ENCODE measurements at regions not wholly inside any gene's neighbourhood (a gene's known extent, or its start where the extent isn't known, plus 50 kb on each side); places are given as distances from the start of the nearest gene placed in this dataset.
"Not testable (repeated sequence)": the region's sequence is repeated elsewhere in the genome, so short reads cannot be mapped to it uniquely, and the experiment has no call there.

DNA sequence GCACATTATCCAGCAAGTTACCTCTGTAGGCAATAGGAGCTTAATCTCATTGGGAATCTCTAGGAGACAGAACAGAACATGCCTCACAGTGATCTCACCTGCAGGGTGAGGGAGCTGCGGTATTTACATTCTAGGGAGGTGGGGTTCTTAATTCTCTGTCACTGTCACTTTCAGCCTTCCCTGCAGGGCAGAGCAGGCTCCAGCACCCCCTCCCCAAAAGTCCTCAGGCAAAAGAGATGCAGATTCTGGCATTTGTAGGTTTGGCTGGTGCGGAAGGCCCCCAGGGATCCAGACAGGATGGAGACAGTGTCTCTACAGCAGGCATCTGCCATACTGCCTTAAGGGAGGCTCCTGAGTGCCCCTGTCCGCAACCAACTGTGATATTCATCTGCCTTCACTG is 166.4 kb upstream of the ATP6AP2 start:
- no peak for DNase-seq

DNA sequence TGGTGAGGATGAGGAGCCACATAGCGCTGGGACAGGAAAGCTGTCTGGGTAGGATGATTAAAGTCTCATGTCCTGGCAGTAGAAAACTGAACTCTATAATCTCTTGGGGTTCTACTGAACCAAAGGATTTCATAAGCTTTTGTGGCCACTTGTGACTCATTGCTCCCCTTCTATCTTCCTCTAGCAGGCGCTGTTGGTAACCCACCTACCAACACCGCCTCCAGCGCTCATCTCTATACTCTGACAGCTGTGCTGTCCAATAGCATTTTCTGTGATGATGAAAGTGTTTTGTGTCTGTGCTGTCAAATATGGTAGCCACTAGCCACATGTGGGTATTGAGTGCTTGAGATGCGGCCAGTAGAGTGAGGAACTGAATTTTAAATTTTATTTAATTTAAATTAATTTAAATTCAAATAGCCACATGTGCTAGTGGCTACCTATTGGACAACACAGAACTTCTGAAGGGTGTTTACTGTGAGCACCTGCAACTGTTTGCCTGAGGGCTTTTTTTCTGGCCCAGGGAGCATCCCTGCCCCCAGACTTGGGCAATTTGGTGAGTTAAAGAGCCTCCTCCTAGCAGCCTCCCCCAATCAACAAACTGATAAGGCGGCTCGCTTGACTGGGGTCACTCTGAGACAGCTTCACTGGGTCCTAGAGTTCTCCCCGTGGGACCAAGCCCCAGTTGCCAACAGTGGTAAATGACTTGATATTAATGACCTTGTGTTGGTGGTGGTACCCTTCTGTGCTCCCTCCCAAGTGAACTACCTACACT is 169.2 kb upstream of the ATP6AP2 start:
- no peak for DNase-seq

DNA sequence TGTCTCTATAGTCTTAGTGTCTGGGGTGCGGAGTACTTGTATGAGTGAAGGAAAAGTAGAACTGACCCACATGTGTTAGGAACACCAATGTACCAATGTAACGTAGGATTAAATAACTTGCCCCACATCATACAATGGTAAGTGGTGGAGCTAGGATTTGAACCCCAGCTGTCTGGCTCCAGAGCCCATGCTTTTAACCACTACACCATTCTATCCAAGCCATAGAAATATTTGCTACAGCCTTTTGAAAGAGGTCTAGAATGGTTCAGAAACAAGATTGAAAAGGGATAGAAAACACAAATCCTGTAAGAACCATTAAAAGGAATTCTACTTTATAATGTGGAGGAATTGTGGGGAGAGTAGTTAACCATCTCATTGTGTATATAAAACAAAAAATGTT is 169.9 kb upstream of the ATP6AP2 start:
- DNase-seq, result no peak

DNA sequence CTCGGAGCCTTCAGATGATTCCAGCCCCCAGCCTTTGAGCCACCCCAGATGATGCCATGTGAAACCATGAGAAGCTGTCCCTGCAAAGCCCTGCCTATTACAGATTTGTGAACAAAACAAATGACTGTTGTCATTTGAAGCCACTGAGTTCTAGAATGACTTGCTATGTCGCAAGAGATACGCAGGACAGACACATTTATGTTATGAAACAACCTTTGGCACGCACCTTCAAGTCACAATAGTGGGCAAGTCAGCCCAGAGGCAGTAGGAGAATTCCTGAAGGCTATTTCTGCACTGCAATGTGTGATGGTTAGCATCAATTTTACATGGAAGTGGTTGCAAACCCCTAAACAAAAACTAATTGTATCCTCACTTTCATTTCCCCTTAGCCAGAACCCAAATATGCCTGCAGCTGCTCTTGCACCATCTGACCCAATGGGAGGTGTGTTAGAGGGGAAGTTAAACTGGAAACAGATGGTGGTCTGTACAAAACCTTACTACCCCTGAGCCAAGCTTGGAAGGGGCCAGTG is 174.4 kb upstream of the ATP6AP2 start:
- peak; percentile 26 for DNase-seq

DNA sequence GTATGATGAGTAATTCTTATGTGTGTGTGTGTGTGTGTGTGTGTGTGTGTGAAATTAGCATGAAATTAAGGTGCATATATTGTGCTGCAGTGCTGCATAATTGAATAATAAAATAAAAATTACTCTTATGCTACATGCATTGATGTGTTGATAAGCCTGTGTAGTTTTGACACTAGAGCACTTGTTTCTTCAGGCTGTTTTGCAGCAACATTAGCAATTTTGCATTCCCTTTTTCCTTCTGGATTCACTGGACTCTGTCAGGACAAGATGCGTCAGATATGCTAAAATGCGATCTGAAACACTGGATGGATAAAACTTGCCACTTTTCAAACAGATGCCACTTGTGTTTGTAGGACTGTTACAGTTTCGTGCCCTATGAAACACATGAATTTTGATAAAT is 175.4 kb upstream of the ATP6AP2 start:
- no peak for DNase-seq

DNA sequence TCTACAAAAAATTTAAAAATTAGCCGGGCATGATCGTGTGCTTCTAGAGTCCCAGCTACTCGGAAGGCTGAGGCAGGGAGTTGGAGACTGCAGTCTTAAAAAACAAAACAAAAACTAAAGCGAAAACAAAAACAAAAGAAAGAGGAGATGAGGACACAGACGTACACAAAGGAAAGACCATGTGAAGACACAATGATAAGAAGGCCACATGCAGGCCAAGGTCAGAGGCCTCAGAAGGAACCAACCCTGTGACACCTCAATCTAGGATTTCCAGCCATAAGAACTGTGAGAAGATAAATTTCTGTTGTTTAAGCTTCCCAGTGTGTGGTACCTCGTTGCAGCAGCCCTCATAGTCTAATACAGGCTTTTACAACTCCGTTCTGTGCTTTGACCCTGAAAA is 177.0 kb upstream of the ATP6AP2 start:
- DNase-seq, result no peak

DNA sequence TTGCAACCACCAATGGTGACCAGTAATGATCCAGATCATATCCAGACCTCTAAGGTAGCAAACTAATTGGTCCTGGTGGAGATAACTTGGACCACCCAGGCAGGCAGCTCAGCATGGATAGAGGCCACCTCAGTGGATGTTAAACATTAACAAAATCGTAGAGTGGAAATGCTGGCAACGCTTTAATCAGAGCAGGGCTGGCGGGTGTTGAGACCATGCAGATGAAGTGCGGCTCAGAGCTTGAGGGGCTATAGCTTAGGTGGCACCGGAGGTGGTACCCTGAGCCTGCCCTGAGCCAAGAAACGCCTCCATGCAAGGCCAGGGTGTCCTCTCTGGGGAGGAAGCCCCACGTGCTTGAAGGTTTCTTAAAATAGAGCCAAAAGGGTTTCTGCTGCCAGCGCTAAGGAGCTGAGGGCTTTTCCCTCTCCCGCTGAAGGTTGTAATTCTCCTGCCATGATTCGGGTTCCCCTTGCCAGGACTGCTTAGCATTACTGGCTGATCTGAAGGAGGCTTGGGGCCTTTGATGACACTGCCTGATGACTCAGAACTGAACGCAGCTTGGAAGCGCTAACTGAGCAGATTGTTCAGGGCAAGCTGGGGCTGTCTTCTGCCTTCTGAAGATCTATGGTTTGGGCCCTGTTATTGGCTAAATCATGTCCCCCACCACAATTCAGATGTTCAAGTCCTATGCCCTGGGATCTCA is 177.8 kb upstream of the ATP6AP2 start:
- DNase-seq, result peak; percentile 51

DNA sequence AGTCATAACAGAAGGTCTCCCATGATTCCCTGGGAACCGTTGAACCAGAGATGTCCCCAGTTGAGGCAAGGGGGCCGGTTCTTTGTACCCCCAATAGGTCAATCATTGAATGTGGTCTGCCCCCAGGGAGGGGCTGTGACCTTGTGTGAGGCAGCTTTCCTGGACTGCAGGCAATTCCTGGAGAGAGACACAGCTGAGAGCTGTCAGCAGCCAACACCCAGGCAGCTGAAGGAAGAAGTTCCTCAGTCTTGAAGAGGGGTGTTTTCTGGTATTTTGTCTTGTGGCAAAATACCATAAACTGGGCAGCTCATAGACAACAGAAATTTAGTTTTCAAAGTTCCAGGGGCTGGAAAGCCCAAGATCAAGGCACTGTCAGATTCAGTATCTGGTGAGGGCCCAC is 185.7 kb upstream of the ATP6AP2 start:
- no peak for DNase-seq

DNA sequence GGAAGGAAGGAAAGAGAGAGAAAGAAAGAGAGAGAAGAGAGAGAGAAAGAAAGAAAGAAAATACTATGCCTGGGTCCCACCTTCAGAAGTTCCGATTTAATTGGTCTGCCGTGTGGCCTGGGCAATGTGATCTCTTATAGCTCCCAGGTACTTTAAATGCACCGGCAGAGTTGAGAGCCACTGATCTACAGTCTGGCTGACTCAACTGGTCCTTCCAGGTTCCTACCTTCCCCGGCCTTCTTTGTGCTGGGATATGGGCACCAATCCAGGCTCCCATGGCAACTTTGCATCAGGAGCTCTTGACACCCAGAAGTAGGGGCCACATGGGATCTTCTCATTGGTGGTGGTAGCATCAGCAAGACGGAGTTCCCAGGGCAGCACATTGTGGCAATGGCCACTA is 186.5 kb upstream of the ATP6AP2 start:
- no peak for DNase-seq

DNA sequence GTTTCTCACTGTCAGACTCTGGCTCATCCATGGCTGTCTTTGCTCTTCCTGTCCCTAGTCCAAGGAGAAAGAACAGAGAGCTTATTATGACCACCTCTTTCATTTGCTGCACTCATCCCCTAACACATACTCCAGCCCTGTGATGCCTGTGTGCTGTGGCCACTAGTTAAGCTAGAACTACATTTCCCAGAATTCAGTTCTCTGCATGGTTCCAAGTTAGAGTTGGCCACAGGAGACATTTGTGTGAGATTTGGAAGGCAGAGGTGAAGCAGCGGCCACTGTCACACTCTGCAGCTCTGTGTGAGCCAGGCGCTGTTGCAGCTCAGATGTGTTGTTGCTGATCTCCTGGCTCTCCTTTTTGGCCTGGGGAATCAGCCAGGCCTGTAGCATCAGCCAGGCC is 188.2 kb upstream of the ATP6AP2 start:
- DNase-seq, result peak; percentile 28

DNA sequence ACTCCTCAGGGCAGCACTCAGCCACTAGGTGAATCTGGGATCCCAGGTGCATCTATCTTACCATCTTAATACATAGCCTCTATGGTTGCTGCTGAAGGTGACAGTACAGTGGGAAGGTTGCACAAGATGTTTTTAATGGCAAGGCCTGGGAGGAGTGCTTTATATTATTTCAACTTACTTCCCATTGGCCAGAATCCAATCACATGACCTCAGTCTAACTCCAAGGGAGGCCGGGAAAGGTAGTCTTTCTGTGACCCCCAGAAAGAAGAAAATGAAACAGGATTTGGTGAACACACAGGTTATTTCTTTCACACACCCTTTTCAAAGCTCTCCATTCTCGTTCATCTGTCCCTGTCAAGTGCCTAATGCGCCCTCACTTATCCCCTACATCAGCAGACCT is 189.1 kb upstream of the ATP6AP2 start:
- DNase-seq, result no peak

DNA sequence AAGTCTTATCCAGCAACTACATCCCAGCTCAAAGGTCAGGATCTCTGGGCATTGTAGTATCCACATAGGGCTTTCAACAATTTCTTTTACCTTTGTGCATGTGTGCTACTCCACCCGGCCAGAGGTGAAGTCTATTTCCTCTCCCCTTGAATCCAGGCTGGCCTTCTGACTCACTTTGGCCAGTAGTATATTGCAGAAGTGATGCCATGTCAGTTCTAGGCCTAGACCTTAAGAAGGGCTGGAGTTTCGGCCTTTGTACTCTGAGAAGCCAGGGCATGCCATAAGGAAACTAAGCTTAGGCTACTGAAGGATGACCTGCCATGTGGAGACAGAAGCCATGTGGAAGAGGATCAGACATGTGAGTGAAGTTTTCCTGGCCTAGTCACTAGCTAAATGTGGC is 191.2 kb upstream of the ATP6AP2 start:
- DNase-seq, result no peak

DNA sequence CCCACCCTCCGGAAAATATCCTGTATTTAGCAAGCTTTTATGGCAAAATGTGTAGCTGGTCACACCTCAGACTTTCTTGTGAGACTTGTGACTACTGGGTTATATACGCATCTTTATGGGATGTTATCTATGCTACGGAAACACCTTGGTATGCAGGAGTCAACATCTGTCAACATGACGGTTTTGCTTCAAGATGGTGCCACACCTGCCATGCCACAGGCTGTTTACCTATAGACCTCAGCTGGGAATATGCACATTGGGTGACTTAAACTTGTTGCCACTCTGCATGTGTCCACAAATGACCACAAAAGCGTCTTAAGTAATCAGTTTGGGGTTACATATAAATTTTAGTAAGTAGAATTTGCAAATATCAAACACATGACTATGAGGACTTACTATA is 192.3 kb upstream of the ATP6AP2 start:
- DNase-seq, result no peak

DNA sequence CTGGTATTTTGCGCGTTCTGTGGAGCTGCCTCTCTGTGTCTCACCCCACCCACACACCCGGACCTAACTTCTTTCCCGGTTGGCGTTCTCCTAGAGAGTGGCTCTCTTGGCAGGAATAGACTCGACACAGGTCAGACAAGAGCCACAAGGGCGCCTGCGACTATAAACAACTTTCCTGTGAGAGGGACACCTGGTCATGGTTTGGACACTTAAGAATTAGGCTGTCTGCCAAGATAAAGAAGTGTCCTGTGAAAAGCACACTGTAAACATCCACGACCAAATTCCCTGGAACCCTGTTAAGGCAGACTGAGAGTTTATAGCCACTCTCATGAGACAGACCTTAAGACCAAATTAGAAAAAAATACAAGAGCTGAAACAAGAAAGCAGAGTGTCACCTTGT is 192.9 kb upstream of the ATP6AP2 start:
- DNase-seq, result not testable (repeated sequence)

DNA sequence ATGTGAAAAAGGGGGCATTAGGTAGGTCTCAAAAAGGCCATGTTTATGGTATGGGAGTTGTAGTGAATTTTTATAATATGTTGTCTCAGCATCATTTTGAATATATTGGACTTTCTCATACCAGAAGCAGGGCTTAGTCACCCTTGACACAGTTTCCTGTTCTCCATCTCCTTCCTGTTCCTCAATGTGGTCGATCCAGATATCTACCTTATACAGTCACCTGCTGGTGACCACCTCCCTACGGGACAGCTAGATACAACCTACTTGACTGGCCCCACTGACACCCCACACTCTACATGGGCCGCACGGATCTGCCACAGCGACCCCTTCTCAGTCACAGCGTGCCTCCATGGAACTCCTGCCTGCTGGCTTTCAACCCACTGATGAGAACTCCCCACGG is 193.5 kb upstream of the ATP6AP2 start:
- not testable (repeated sequence) for DNase-seq

DNA sequence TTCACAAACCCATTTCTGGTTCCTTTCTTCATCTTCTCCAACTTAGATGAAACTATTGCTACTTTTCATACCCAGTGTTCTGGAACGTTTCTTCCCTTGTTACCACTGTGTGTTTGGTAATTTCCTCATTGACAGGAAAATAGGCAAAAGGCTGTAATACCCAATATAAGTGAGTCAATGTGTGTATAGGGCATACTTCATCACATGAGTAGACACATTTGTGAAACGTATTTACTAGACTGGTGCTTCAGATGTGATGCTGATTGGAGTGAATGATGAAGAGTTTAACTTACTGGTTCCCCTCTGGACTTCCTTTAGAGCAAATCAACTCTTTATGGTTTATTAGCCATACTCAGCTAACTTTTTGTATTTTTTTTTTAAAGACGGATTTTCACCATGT is 195.1 kb upstream of the ATP6AP2 start:
- DNase-seq, result no peak

DNA sequence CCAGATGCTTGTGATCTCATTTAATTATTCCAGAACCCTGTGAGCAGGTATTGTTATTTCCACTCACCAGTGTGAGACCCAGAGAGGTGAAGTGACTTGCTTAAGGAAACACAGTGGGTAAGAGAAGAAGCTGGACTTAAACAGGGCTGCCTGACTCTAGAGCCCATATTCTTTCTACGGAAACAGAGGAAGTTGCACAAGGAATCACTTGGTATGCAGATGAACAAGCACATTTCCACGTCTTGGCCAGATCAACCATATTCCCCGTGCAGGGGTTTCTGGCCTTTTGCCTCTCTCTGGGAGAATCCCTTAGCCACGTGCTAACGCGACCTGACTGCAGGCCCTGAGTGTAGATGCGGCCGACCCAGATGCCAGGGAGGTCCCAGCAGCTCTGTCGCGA is 195.5 kb upstream of the ATP6AP2 start:
- no peak for DNase-seq

DNA sequence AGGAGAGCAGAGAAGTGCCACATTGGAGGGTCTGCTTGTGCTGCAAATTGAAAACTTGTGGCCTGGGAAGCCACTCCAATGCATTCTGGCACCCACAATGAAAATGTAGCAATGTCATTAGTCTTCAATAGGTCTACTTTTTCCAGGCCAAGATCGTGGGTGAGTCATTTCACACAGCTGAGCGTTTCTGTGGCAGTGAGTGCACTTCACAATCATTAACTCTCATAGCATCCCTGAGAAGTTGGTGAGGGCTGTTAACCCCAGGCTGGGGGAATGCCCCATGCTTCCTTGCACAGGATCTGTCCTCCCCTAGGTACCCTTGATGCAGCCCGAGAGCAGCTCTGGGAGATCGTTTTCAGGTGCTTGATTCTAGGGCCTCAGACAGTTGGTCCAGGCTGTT is 196.8 kb upstream of the ATP6AP2 start:
- DNase-seq, result no peak

DNA sequence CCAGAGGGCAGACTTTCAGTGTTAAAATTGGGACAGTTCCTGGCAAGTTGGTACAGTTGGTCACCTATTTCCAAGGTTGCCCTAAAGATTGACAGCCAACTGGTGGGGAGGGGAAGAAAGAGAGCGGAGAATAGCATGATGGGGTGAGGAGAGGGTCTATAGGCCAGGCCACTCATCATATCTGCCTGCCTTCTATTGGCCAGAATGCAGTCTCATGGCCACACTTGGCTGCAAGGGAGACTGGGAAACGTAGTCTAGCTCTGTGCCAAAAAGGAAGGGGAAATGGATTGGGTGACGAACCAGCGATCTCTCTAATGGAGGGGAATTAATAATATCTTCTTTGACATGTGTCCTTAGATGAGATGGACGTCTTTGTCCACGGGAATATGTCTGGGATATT is 197.4 kb upstream of the ATP6AP2 start:
- DNase-seq, result no peak

DNA sequence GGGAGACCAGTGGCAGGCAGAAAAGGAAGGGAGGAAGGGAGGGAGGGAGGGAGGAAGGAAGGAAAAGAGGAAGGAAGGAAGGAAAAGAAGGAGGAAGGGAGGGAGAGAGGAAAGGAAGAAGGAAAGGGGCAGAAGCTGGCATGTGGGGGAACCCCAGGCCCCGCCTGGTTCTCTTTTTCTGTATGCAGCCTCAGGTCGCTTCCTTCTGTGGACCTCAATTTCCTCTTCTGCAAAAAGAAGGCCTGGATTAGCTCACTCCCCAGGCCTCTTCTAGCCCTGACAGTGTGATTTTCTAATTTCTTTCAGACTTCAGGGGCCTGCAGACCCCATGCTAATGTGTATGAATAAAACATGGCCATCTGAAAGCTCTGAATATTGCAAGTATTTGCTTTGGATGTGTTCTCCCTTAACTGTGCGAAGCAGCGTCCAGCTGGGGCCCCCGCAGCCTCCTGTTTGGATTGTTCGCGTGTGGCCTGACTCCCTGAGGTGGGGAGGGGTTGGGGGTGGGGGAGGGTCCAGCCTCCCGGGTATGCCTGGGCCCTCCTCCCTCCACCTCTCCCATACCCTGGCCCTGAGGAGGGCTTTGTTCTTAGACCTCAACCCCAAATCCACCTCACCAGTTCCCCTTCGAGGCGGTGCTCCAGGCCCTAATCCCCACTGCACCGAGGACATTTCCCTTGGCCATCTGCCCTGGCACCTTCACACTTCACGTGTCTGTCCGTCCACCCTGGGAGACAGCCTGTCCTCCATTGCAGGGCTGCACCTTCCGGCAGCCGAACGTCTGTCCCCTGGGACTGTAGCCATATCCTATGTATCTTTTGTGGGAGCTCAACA is 199.9 kb upstream of the ATP6AP2 start:
- DNase-seq, result no peak

DNA sequence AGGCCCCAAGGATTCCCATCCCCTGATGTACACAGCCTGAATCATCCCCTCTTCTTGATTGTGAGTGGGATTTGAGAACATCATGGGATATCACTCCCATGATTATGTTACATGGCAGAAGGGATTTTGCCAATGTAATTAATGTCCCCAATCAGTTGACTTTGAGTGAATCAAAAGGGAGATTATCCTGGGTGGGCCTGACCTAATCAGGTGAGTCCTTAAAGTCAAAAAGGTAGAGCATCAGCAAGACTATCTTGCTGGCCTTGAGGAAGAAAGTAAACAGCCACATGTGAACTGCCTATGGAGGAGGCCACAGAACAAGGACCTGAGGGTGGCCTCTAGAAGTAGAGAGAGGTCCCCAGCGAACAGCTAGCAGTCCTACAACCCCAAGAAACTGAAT is 203.1 kb upstream of the ATP6AP2 start:
- DNase-seq, result no peak

DNA sequence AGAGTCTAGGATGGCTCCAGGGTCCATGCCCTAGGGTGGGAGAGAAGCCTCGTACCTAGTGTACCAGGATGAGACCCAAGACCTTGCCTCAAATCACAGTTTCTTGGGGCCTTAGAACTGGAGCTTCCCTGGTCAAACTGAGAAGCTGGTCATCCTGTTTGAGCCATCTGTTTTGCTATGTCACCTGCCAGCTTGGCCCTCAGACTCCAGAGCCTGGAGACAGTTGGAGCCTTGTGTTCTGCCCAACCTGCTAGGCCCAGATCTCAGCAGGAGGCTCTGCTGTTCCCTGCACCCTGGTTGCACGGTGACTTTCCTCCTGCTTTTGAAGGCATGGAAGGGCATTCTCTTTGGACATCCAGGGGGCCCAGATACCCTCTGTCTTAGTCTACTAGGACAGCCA is 206.3 kb upstream of the ATP6AP2 start:
- DNase-seq, result no peak

DNA sequence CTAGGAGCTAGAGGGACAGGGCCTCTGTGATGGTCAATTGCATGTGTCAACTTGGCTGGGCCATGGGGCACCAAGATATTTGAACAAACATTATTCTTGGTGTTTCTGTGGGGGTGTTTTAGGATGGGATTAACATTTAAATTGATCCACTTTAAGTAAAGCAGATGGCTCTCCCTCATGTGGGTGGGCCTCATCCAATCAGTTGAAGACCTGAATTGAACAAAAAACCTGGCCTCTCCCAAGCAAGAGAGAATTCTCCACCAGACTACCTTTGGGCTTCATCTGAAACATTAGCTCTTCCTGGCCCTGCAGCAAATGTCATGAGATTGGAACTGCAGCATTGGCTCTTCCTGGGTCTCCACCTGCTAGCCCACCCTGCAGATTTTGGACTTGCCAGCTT is 207.1 kb upstream of the ATP6AP2 start:
- DNase-seq, result no peak
